G401 (cell line): ENCODE measurements at regions not wholly inside any gene's neighbourhood (a gene's known extent, or its start where the extent isn't known, plus 50 kb on each side); places are given as distances from the start of the nearest gene placed in this dataset.
"Not testable (repeated sequence)": the region's sequence is repeated elsewhere in the genome, so short reads cannot be mapped to it uniquely, and the experiment has no call there.

Experiments
- DNase-seq: peaks from one replicate; pipeline ENCODE4 v3.0.0-alpha.2; 2015; ENCODE audit warnings: low spot score
- in situ Hi-C: cut with HindIII; loops from 2 replicates; pipeline ENCODE4 v1.10.0; 2016; ENCODE audit warnings: low sequenced_read_pairs, mixed read lengths

DNA sequence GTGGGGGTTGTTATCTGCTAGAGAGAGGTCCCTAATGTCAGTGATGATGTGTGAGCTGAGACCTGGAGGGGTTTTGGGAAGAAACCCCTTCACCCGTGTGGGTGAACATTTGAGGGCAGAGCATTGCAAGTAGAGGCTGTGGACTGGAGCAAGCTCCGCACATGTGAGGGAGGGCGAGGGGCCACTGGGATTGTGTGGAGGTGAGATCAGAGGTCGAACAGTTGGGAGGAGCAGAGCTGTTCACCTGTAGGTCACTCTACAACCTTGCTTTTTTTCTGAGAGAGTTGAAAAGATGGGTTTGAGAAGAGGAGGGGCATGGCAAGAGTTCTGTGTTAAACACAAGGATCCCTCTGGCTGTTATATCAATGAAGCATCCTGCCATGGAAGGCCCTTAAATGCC, 480.4 kb upstream of the ZNF608 start:
- no peak for DNase-seq

DNA sequence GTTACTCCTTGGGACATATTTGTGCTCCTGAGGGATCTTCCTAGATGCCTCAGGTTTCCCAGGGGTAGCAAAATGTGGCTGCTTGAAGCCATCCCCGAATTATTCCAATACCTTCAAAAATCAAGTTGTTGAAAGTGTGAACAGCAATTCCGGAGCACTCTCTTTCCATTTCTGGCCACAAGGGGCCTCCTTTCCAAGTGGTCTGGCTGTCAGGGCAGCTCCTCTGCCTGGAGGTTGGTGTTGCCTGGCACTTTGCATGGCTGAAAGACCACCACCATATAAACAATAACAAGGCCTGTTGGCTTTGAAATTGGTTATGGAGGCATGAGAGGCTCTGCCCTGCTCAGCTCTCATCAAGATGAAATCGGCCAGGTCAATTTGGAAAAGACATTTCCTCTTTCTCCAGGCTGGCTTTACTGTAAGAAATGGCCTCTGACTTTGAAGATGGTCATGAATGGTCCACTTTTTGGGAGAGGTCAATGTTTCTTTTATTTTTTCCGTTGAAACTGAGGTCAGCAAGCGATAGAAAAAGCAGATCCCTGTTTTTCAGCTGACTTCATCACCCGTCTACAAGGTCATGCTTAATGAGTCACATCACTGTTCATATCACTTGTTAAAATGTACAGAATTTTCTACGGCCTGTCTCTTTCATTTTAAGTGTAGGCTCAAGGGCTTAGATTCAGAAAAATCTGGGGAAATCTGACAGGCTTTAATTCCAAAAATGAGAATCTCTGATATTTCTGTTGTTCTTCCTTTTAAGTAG, 481.1 kb upstream of the ZNF608 start:
- no peak for DNase-seq
- in situ Hi-C loops: no loop called here

More for the DNA sequence above, 480.4 kb upstream of the ZNF608 start:
- in situ Hi-C loops: no loop called here

DNA sequence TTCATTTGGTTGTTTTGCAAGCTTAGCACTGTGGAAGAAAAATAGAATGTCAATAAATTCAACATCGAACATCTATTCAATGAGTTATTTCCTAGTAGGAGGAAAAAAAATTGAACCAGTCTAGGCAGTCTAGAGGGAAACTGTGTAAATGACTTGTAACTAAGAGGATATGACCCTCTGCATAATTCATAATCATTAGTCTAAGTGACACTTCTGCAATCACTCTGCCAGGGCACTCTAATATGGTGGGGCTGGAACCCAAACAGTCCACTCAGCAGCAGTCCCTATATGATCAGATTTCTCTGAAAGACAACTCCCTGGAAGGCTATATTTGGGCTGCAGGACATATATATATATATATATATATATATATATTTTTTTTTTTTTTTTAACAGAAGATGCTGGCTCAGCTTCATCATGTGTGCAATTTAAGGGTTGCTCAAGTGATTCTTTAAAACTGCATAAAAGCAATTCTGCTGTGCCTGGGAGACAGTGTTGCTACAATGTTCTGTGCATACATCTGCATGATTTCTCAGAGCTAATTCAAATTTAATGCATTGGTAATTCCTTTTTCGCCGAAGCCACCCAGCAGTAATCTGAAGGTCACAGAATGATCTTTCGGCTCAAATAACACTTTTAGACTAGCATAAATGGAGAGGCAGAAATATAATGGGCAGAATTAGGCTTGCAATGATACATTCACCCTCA, 482.1 kb upstream of the ZNF608 start:
- DNase-seq: no peak
- in situ Hi-C loops: no loop called here

DNA sequence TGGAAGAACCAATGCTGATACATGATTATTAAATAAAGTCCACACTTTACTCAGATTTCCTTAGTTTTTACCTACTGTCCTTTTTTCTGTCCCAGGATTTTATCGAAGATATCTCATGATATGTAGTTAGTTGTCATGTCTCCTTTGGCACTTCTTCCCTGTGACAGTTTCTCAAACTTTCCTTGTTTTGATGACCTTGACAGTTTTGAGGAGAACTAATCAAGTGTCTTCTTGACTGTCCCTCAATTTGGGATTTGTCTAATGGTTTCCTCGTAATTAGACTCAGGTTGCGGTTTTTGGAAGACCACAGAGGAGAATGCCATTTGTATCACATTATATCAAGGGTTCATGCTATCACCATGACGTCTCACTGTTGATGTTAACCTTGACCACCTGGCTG, 483.1 kb upstream of the ZNF608 start:
- in situ Hi-C loops: no loop called here
- no peak for DNase-seq

DNA sequence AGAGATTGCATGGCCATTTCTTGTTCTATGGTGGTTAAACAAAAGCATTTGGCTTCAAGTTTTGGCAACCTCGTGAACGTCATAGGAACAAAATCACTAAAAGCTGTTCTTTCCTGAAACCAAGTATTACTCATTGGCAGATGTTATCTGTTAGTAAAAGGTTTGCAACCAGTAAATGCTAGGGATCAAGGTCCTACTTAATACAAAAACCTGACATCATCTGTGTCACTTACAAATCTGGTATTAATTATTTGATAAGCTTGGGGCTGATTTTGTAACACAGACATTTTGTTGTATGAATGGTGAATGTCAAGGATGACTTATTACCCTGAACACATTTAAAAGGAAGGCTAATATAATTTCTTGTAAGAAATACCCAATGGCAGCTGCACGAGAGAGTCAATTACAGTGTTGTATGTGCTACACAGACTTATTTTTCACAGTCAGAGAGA, 486.4 kb upstream of the ZNF608 start:
- no peak for DNase-seq
- in situ Hi-C loops: no loop called here

DNA sequence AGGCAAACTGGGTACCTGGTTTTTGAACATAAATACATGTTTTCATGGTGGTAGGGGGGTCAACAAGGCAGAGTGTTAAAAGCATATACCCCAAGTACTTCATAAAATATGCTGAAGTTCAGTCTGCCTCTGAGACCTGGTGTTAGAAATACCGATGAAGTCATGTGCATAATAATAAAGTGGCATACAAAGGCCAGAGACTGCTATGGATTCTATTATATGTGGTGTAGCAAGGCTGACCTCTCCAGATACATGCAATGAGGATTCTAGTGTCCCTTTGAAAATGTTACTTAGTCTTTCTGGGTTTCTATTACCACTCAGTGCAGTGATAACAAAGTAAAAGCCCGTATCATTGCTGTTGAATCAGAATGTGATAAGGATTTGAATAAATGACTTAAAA, 487.5 kb upstream of the ZNF608 start:
- in situ Hi-C loops: no loop called here
- no peak for DNase-seq

DNA sequence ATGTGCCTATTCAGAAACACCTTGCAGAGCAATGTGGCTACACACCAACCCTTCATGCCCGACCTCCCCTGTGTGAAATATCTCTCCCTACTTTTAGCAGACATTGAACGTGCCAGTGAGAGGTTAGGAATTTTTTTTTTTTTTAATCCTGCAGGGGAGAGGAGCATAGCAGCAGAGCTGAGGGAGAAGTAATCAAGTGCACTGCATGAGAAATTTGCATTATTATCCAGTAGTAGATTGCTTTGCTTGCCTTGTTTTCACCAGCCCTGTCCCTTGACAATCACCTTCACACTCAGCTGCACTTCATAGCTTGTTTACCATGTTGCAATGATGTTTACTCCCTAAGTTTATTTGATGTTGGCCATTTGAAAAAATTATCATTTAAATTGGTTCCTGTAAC, 489.6 kb upstream of the ZNF608 start:
- no peak for DNase-seq
- in situ Hi-C loops: no loop called here

DNA sequence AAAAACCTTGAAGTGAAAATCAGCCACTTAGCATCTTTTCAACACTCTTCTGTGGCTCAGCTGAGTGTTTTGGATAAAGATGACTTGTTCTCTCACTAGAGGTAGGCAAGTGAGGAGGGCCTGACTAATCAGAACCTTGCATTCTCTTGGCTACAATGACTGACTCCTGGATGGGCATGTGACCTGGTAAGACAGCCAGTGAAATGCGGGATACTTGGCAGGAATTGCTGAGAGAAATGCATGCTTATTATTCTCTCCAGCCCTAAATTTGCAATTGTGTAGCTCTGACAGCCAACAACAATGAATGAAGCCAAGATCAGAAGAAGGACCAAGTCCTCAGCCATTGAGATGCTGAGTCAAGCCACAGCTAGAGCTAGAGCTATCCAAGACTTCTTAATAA, 490.5 kb upstream of the ZNF608 start:
- DNase-seq: peak; percentile 77
- in situ Hi-C loops: no loop called here

DNA sequence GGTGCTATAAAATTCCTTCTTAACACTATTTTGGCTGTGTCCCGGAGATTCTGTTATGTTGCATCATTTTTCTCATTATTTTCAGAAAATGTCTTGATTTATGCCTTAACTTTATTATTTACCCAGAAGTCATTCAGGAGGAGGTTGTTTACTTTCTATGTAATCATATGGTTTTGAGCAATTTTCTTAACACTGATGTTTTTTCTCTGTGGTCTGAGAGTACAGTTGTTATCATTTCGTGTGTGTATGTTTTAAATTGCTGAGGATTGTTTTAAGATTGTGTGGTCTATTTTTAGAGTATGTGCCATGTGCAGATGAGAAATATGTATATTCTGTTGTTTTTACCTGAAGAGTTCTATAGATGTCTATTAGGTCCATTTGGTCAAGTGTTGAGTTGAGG, 498.1 kb upstream of the ZNF608 start:
- no peak for DNase-seq
- in situ Hi-C loops: no loop called here

DNA sequence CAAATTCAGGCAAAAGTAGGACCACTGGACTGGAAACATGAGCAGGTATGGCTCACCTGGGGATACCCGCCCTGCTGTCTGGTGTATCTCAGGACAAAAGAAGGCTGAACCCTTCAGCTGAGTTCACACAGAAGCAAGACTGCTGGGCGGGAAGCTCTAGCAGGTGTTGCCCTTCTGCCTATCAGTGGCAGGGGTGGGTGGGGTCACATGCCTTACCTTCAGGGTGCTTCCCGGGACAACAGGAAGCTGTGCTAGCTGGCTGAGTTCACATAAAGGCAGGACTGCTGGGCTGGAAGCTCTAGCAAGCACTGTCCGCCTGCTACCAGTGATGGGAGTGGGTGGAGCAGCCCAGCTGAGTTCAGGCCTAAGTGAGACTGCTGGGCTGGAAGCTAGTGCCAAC, 498.8 kb upstream of the ZNF608 start:
- in situ Hi-C loops: no loop called here

DNA sequence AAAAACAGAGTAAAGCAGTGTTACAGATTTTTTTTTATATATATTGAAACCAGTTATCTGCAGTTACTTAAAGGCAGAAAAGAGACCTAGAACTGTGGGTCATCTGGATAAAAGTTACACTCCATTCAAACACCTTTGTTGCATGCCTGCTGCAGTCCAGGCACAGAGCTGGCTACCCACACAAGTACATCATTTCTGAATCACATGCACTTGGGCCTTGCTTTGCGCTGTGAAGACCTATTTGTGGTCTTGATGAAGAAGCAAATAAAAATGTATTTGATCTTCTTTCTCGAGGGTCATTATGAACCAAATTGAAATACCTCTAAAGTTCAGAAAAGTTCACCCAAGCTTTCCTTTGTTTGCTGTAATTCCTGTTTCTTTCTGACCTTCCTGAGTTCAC, 503.0 kb upstream of the ZNF608 start:
- in situ Hi-C loops: no loop called here
- no peak for DNase-seq

More for the DNA sequence above, 498.8 kb upstream of the ZNF608 start:
- DNase-seq: no peak

DNA sequence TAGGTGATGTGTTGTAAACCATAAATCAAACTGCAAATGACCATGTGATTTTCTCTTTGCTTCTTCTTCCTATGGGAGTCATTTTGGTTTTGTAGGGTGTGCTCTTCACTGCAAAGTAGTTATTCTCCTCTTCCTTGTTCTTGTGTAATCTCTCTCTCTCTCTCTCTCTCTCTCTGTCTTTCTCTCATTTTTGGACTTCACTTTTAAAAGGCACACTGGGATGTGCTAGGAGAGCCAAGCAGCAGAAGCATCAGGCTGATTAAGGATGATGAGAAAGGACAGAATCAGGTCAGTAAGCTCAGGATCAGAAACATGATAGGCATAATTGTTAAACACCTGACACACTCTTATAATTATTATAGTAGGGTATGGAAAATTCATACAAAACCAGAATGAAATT, 505.3 kb upstream of the ZNF608 start:
- in situ Hi-C loops: no loop called here

DNA sequence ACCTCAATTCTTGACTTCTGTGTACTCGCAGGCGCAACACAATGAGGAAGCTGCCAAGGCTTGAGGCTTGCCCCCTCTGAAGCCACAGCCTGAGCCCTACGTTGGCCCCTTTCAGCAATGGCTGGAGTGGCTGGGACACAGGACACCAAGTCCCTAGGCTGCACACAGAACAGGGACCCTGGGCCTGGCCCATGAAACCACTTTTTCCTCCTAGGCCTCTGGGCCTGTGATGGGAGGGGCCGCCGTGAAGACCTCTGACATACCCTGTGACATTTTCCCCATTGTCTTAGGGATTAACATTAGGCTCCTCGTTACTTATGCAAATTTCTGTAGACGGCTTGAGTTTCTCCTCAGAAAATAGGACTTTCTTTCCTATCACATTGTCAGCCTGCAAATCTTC, 507.2 kb upstream of the ZNF608 start:
- DNase-seq, in situ Hi-C loops: not testable (repeated sequence)

More for the DNA sequence above, 505.3 kb upstream of the ZNF608 start:
- peak; percentile 95 for DNase-seq

DNA sequence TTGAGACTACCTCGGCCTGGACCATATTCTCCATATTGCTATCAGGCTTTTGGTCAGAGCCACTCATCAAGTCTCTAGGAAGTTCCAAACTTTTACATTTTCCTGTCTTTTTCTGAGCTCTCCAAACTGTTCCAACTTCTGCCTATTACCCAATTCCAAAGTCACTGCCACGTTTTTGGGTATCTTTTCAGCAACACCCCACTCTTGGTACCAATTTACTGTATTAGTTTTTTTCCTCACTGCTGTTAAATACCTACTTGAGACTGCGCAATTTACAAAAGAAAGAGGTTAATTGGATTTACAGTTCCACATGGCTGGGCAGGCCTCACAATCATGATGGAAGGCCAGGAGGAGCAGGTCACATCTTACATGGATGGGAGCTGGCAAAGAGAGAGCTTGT, 507.8 kb upstream of the ZNF608 start:
- in situ Hi-C loops: no loop called here
- DNase-seq: no peak

DNA sequence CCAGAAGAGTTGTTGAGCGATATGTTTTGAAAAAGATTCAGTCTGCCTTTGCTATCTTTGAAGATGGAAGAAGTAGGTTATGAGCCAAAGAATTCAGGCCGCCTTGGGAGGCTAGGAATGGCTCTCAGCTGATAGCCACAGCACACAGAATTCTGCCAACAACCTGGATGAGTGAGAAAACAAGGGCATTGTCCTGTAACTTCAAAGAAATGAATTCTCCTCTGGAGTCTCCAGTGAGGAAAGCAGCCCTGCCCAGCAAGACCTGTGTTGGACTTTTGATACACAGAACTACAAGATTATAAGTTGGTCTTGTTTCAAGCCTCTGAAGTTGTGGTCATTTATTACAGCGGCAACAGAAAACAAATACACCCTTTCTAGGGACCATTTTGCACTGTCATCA, 509.9 kb upstream of the ZNF608 start:
- in situ Hi-C loops: no loop called here

DNA sequence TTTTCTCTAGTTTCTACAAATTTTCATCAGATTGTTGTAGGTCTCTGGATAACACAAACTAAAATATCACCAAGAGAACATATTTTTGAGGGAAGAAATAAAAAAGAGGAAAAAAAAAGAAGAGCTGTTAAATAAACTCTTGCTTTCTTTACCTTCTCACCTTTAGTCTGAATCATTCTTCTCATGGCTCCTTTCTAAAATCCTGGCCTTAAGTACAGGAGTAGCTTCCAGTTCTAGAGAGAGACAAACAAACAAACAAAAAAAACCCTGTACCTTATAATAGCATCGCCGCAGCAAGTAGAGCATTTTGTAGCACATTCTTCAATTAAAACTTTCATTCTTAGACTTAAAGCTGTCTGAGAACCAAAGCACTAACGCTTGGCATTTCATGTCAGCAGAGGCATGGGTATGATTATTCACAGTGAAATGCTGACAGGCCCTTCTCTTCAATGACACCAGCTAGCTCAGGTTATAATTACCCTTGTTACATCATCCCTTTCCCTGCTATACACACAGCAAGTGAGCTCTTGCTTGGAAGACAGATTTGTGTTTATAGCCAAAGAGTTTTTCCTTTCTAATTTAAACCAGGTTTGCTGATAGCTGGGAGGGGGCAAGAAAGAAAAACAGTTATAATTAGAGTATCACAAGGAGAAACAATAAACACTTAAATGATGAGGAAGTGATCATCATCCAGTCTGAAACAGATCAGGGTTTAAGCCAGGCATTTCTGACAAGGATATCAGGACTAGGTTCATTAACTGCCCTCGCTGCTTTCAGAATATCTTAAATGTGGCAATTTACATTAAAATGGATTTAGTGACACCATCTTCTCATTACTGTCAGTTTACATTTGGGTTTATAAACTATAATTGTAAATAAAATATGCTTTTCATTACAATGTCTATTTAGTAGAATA, 510.9 kb upstream of the ZNF608 start:
- in situ Hi-C loops: no loop called here
- peak; percentile 93 for DNase-seq

More for the DNA sequence above, 509.9 kb upstream of the ZNF608 start:
- peak; percentile 65 for DNase-seq

DNA sequence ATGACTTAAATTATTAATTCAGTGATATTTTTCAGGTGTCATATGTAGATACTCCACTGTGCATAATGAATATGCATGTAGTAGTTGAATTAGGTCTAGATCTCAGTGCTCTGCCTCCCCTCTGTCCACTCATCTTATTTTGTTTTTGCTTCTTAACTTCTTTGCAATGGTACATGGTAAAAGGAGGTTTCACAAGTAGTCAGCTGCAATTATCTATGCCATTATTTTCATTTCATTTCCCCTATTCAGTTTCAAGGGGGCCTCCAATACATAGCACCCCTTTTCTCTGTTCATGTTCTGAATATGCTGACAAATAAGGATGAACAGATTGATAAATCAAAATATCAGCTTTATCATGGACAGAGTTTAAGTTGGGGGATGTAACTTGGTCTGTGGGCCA, 511.6 kb upstream of the ZNF608 start:
- peak; percentile 33 for DNase-seq
- in situ Hi-C loops: no loop called here

DNA sequence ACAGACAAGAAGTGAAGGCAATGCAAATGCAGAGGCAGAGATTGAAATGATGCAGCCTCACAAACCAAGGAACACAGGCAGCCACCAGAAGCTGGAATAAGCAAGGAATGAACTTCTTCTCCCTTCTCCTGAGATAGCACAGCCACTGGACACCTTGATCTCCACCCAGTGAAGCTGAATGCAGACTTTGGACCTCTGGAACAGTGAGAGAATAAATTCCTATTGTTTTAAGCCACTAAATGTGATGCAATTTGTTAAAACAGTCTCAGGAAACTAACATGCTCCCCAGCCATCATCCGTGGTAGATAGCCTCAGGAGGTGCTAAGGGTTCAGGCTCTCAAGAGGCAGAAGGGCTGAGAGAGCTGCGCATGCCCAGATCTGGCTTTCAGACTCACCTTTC, 512.2 kb upstream of the ZNF608 start:
- DNase-seq: no peak
- in situ Hi-C loops: no loop called here

DNA sequence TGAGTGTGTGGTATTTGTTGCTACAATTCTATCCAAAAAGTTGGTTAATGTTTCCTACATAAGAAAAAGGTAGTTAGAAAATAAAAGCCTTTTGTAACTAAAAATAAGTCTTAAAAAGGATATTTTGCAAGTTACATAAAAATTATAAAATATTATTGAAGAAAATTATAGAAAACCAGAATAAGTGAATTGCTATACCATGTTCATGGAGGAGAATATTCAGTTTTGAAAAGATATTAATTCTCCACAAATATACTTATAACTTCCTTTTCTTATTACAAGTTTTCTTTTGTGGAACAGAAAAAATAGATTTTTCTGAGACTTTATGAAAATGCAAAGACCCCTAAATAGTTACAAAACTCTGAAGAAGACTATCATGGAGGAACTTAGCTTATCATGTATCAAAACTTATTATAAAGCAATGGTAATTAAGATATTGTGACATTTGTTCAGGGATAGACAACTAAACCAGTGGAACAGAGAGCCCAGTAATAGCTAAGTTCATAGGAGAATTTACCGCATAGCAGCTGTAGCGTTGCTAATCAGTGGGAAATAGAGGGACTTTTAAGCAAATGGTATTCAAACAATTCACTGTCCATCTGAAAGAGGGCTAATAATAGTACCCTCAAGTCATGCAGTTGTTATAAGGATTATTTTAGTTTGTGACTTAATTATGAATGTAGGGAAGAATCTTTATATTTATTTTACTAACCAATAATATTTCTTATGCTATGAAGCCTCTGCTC, 515.2 kb upstream of the ZNF608 start:
- in situ Hi-C loops: no loop called here
- no peak for DNase-seq
